ENCODE measurements at regions not wholly inside any gene's neighbourhood (a gene's known extent, or its start where the extent isn't known, plus 50 kb on each side); places are given as distances from the start of the nearest gene placed in this dataset.

- Mint-ChIP-seq H3K4me3 (no peak overlapping the region), H3K4me1 (peaks cover 54% of the 10 kb centered on the region), H3K27ac (no peak overlapping the region), H3K9me3 (no peaks in the 10 kb centered on the region), H3K36me3 (ENCODE audit: low read depth) (no peaks in the 10 kb centered on the region), H3K27me3 (ENCODE audit: insufficient read depth, low read depth, poor library complexity) (peaks cover 3% of the 10 kb centered on the region)
- Histone ChIP-seq H3K36me3 (ENCODE audit: insufficient read depth) (no peaks in the 10 kb centered on the region), H3K4me1 (ENCODE audit: insufficient read depth) (peaks cover 52% of the 10 kb centered on the region), H2AFZ (no peak overlapping the region), H3K4me2 (no peak overlapping the region; the same call in 1 of the 2 replicates), H3F3A (replicated peaks; ENCODE audit: low read depth) (0 out of 2 replicates have a peak, but pooled peaks cover 3% of the 10 kb centered on the region), H3K79me2 (replicated peaks; ENCODE audit: insufficient read depth) (no peaks in the 10 kb centered on the region), H3K27ac (ENCODE audit: low read depth) (no peak overlapping the region), H4K20me1 (replicated peaks; ENCODE audit: insufficient read depth) (no peaks in the 10 kb centered on the region), H3K27me3 (ENCODE audit: insufficient read depth) (no peaks in the 10 kb centered on the region), H3K4me3 (no peak overlapping the region), H3K9me2 (ENCODE audit: insufficient read depth) (no peaks in the 10 kb centered on the region)
- no peak for ATAC-seq
- no peak for DNase-seq (ENCODE audit: low spot score)
- TF ChIP-seq CTCF (conservative IDR thresholded peaks at IDR 0.05; ENCODE audit: low read depth in 2 of 2) (no peak), ZNF114 (CRISPR knock-in tag; IDR thresholded peaks at IDR 0.05) (no peak), CREB1 (CRISPR knock-in tag; IDR thresholded peaks at IDR 0.05; ENCODE audit: low read depth) (no peak), EZH2 (IDR thresholded peaks at IDR 0.05; ENCODE audit: low read depth, unreplicated experiment) (no peak), ZNF331 (CRISPR knock-in tag; IDR thresholded peaks at IDR 0.05; ENCODE audit: low read depth) (no peak), EZH2phosphoT487 (IDR thresholded peaks at IDR 0.05; ENCODE audit: unreplicated experiment) (no peak), REST (IDR thresholded peaks at IDR 0.05; ENCODE audit: unreplicated experiment) (no peak), POLR2AphosphoS5 (IDR thresholded peaks at IDR 0.05; ENCODE audit: low read depth) (no peak), NANOG (IDR thresholded peaks at IDR 0.05; ENCODE audit: borderline replicate concordance) (no peak), ZNF462 (CRISPR knock-in tag; IDR thresholded peaks at IDR 0.05) (no peak), JUNB (IDR thresholded peaks at IDR 0.05; ENCODE audit: unreplicated experiment) (no peak)
Observed at GRCh38 chr6:90383196-90383822, 86.7 kb upstream of the BACH2 start.
